GM19372 (cell line): ENCODE measurements at regions not wholly inside any gene's neighbourhood (a gene's known extent, or its start where the extent isn't known, plus 50 kb on each side); places are given as distances from the start of the nearest gene placed in this dataset.
"Not testable (repeated sequence)": the region's sequence is repeated elsewhere in the genome, so short reads cannot be mapped to it uniquely, and the experiment has no call there.

Experiments
- ATAC-seq: cut with Tn5 transposase; IDR thresholded peaks from one replicate; pipeline ENCODE4 v1.9.1; 2021; ENCODE audit warnings: mild to moderate bottlenecking, low read depth, moderate library complexity; ENCODE audit not compliant: unreplicated experiment

GRCh38 chr9:115296831-115297565 lies 179.0 kb upstream of the TNC start:
- no peak for ATAC-seq

GRCh38 chr9:115300116-115300515 lies 182.2 kb upstream of the TNC start:
- no peak for ATAC-seq

DNA sequence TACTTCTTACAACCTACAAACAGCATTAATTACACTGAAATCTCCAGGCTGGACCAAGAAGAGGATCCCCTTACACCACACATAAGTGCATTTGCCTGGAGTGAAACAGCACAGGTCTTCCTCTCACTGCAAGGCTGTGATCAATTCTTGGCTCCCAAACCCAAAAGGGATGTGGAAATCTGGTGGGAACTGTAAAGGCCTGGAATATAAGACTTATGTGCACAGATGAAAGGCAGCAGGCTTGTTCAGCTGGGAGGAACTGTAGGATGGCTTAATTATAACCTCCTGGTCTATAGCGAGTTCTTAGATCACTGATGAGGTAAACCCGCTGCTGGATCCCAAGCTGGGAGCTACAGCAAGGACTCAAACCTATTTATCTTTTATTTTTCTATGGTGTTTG lies 182.9 kb upstream of the TNC start:
- no peak for ATAC-seq

DNA sequence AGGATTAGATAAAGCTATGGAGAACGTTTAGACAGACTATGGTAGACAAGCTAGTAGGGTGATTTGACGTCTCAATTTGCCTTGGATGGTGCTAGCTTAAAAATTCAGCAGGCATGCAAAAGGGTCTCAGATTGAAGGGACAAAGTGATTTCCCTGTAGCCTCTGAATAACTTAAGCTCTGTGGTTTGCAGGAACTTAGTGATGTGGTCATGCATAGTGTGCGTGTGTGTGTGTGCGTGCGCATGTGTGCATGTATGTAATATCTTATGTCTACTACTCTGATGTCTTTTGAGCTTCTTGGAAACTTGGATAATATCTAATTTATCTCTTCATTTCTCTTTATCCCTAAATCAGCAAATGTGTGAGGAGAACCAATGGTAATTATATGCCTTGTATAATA lies 183.6 kb upstream of the TNC start:
- ATAC-seq = no peak

GRCh38 chr9:115305543-115305942 lies 187.6 kb upstream of the TNC start:
- no peak for ATAC-seq

DNA sequence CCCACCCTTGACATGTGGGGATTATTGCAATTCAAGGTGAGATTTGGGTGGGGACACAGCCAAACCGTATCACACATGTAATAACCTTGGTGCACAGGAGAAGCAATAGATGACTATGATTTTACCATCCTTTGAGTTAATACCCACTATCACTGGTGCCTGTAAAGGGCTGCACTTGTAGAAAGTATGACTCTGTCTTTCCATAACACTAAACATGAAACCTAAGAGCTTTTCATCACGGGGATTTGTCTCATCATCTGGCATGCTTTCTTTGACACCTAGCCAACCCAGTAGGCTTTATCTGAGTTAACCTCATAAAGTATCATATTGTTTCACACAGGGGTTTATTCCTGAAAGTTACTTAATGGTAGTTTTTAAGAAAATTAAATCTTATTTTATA lies 188.9 kb upstream of the TNC start:
- no peak for ATAC-seq

DNA sequence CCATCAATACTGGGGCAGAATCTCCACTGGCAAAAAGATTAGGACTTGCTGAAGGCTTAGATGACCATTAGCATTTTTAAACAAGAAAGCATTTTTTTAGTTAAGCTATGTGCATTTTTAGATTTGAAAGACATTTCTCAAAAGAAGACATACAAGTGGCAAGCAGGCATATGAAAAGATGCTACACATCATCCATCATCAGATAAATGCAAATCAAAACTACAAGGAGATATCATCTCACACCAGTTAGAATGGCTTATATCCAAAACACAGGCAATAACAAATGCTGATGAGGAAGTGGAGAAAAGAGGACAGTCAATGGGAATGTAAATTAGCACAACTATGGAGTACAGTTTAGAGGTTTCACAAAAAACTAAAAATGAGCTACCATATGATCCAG lies 195.6 kb upstream of the TNC start:
- no peak for ATAC-seq

DNA sequence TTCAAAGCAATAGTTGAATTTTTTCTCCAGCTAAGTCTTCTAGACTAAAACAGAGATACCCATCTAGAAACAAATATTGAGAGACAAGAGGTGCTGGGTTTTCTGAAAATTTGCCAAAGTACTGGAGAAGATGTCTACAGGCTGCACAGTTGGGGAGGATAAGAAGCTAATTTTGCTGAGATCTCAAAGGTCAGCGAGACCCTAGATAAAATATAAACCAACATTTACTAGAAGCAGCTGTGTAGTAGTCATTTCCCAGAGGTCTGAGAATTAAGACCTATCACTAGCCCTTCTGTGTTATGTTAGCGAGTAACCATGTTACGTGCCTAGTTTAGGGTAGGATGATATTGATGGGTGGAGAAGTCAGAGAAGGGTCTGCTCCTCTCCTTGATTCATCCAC lies 208.5 kb upstream of the TNC start:
- ATAC-seq = no peak

- no peak for ATAC-seq
These were observed 209.6 kb upstream of the TNC start for GRCh38 chr9:115327436-115328122.

DNA sequence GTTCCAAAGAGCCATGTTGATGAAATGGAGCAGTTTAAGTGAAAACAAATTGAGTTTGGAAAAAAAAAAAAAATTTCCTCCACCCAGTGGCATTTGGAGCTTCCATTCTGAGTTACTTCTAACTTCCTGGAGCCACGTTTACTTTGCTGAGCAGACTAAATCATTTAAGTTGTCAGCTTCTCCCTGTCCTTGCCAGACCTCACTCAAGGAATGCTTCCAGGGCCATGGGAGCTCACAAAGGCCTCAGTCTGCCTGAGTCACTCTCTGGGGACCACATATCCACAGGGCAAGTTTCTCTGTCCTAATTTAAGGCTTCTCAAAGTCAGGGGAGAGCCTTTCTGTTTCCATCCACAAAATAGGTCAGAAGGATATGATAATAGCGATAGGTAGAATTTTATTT lies 210.3 kb upstream of the TNC start:
- ATAC-seq = no peak

DNA sequence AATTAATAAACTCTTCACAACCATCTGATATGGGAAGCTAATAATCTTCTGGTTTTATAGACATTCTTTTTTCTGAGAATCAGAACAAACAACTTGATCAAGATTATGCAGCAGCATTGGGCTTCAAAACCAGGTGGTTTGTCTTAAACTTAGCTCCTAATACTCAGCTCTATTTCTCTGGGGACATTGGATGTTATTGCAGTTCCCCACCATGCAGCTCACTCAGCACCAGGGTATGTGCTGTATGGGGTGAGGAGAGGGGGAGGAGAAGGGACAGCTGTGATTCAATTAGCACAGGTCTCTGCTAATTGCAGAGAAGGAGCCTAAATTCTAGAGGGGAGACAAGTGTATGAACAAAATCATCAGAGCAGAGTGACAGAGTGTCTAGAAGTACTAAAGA lies 210.7 kb upstream of the TNC start:
- no peak for ATAC-seq

DNA sequence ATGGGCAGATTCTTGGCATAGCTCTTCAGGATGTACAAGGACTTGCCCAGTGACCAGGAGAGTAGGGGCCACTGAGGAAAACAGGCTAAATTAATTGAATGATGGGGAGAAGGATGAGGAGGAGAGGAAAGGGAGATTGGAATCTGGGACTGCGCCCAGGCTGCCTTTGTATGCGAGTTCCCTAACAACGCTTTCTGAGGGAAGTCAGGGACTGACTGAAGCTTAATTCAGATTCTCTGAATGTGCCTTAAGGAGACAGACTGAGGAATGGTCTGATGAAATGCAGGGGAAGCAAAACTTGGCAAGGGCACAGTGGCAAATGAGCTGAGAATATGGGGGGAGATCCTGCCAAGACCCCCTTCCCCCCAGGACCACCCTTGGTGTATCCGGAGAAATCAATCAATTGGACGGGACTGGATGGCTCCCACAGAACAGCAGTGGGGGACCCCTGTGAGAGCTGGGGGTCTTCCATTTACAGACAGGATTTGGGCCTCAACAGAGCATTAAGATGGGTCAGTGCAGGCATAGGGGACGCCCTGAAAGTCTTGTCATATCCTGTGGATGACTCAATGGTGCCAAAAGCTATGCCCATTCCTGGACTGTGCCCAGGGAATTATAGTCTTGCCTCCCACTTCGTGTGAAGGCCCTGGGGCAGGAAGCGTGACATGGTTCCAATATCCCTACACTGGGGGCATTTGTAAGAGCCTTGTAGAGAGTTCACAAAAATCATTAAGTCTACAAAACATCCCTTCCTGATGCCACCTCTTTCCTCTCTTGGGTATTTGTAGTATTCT lies 215.5 kb upstream of the TNC start:
- ATAC-seq = no peak

GRCh38 chr9:115335439-115335838 lies 217.5 kb upstream of the TNC start:
- ATAC-seq = no peak

DNA sequence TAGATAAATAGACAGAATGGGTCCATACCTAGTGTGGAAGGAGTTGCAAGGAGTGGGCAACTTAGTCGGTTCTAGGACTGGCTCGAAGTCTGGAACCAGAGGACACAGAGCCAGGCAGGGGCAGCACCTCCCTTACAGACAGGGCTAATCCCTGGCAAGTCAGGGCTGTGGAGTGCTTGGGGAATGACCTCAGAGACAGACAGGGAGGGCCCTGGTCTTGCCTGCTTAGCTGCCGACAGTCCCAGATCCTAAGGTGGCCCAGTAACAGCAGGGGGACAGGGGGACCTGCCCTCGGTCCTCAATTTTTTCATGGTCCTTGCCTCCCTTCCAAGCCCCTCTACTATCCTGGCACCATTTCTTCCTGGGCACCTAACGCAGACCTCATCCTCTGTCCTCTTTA lies 222.4 kb upstream of the TNC start:
- ATAC-seq = no peak

GRCh38 chr9:115341426-115341825 lies 223.5 kb upstream of the TNC start:
- no peak for ATAC-seq

- not testable (repeated sequence) for ATAC-seq
These were observed 229.8 kb upstream of the TNC start for GRCh38 chr9:115347776-115348175.

DNA sequence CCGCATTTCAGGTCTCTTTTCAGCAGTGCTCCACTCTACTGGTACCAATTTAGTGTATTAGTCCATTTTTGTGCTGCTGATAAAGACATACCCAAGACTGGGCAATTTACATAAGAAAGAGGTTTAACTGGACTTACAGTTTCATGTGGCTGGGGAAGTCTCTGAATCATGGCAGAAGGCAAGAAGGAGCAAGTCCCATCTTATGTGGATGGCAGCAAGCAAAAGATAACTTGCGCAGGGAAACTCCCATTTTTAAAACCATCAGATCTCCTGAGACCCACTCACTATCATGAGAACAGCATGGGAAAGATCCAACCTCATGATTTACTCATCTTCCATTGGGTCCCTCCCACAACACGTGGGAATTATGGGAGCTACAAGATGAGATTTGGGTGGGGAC lies 231.0 kb upstream of the TNC start:
- ATAC-seq = not testable (repeated sequence)

- no peak for ATAC-seq
These were observed 231.6 kb upstream of the TNC start for GRCh38 chr9:115349542-115349941.

DNA sequence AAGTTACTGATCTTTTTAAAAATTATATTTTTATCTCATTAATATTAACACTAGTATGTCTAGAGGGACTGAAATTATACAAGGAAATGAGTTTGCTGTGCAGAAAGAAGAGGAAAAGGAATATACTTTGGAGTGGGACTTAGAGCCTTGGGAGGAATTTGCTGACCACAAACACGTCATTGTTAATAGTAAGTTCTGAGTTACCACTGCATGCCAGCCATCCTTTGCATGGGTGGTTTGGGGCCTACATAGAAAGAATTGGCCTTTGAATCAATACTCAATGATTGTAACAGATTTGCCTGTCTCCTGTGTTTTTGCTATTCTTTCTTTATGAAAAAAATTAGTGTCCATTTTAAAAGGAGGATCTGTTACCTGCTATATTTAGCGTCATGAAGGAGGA lies 232.6 kb upstream of the TNC start:
- no peak for ATAC-seq

GRCh38 chr9:115353681-115354080 lies 235.7 kb upstream of the TNC start:
- ATAC-seq = no peak

DNA sequence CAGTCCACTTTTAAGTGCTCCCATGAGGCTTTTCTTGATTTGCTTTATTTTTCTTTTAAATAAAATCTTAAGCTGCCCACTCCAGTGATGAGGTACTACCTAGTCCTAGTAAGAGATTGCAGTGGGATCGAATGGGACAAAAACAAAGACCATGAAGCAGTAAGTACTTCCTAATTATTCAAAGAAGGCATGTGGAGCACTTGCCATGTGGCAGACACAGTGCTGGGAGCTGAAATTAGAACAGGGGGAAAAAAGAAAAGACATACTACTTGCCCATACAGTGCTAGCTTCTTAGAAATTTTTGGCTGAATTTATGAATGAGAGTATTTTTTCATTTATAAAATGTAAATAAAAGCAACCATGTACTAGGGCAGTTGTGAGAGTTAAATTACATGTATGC lies 239.9 kb upstream of the TNC start:
- no peak for ATAC-seq
